Tibial nerve (tissue), 4 donors: ENCODE measurements at regions not wholly inside any gene's neighbourhood (a gene's known extent, or its start where the extent isn't known, plus 50 kb on each side); places are given as distances from the start of the nearest gene placed in this dataset.

Source experiments
- DNase-seq, 2 donors: peaks; one replicate each; pipeline ENCODE4 v3.0.0-alpha.2; 2019; ENCODE audit warnings: low spot score in 2 of 2
- H3K27ac ChIP-seq, 4 donors: fragments of 200-600 bp; sonication (generic) in 3 of 4; one replicate each; pipeline ENCODE4 v1.5.1; 2017 to 2019; ENCODE audit warnings: mild to moderate bottlenecking in 1 of 4
- H3K27me3 ChIP-seq, 2 donors: fragments of 200-600 bp; sonication (generic) in 1 of 2; one replicate each; pipeline versions ENCODE4 v1.5.1 to v1.6.0; 2017 to 2019
- H3K36me3 ChIP-seq, 3 donors: fragments of 200-600 bp; sonication (generic); one replicate each; pipeline ENCODE4 v1.5.1; 2018 to 2019
- H3K4me1 ChIP-seq, 4 donors: fragments of 200-600 bp; sonication (generic) in 3 of 4; one replicate each; pipeline ENCODE4 v1.5.1; 2017 to 2019
- H3K4me3 ChIP-seq, 4 donors: fragments of 200-600 bp; sonication (generic) in 3 of 4; one replicate each; pipeline ENCODE4 v1.5.1; 2017 to 2019; ENCODE audit warnings: mild to moderate bottlenecking in 1 of 4, moderate library complexity in 1 of 4
- H3K9me3 ChIP-seq, 4 donors: fragments of 200-600 bp; sonication (generic) in 3 of 4; one replicate each; pipeline ENCODE4 v1.5.1; 2017 to 2019
- CTCF ChIP-seq, 5 experiments: fragments of 200-600 bp in 3 of 5; fragments of 450-650 bp in 2 of 5; sonication (generic) in 3 of 5; IDR thresholded peaks; one replicate each; pipeline ENCODE4 v1.5.1; 2016 to 2019; ENCODE audit warnings: antibody characterized with exemption in 5 of 5, mild to moderate bottlenecking in 3 of 5, moderate library complexity in 2 of 5
- EP300 ChIP-seq, 2 donors: sonication (generic); formaldehyde crosslinking; IDR thresholded peaks; one replicate each; pipeline ENCODE4 v1.6.1; 2017; ENCODE audit warnings: antibody characterized with exemption in 2 of 2, mild to moderate bottlenecking in 1 of 2
- POLR2A ChIP-seq, 2 donors: fragments of 450-650 bp; IDR thresholded peaks; one replicate each; pipeline ENCODE4 v1.6.1; 2017; ENCODE audit warnings: antibody characterized with exemption in 2 of 2, mild to moderate bottlenecking in 2 of 2, moderate library complexity in 2 of 2
- WGBS, 2 donors: methylation state at CpG; one replicate each; pipeline ENCODE4 v1.1.5; 2018; 5-methylcytosine and 5-hydroxymethylcytosine counted together

GRCh38 chr6:95208621-95209020 is 368.7 kb upstream of the MANEA start:
- H3K9me3 ChIP-seq = no peaks in the 10 kb centered on the region
- no peaks in the 10 kb centered on the region for H3K36me3 ChIP-seq
- no peak overlapping the region for H3K4me3 ChIP-seq
- 54 to 61% methylated on average over 2 of the region's 2 CpGs for WGBS, 2 donors
- TF ChIP-seq CTCF (IDR thresholded peaks at IDR 0.05) (no peak), EP300 (IDR thresholded peaks at IDR 0.05) (no peak), POLR2A (IDR thresholded peaks at IDR 0.05) (no peak)
- no peaks in the 10 kb centered on the region for H3K4me1 ChIP-seq
- DNase-seq = no peak
- no peak overlapping the region for H3K27ac ChIP-seq
- no peaks in the 10 kb centered on the region for H3K27me3 ChIP-seq

GRCh38 chr6:95209074-95209473 is 368.3 kb upstream of the MANEA start:
- no peaks in the 10 kb centered on the region for H3K27me3 ChIP-seq
- H3K4me3 ChIP-seq = no peak overlapping the region
- 80 to 85% methylated on average over 3 of the region's 3 CpGs for WGBS, 2 donors
- H3K9me3 ChIP-seq = no peaks in the 10 kb centered on the region
- no peak for TF ChIP-seq POLR2A (IDR thresholded peaks at IDR 0.05)
- no peak for TF ChIP-seq EP300 (IDR thresholded peaks at IDR 0.05)
- TF ChIP-seq CTCF (IDR thresholded peaks at IDR 0.05) = no peak
- DNase-seq = no peak
- no peak overlapping the region for H3K27ac ChIP-seq
- H3K36me3 ChIP-seq = no peaks in the 10 kb centered on the region
- no peaks in the 10 kb centered on the region for H3K4me1 ChIP-seq

- H3K27ac ChIP-seq = no peak overlapping the region
- TF ChIP-seq POLR2A (IDR thresholded peaks at IDR 0.05) = no peak
- H3K4me3 ChIP-seq = no peak overlapping the region
- no peaks in the 10 kb centered on the region for H3K4me1 ChIP-seq
- no peak for DNase-seq
- H3K9me3 ChIP-seq = no peaks in the 10 kb centered on the region
- H3K36me3 ChIP-seq = no peaks in the 10 kb centered on the region
- H3K27me3 ChIP-seq = no peaks in the 10 kb centered on the region
- WGBS, 2 donors = 34 to 48% methylated on average over 1 of the region's 1 CpG
Measured at GRCh38 chr6:95216555-95216954, 360.8 kb upstream of the MANEA start.

- TF ChIP-seq EP300 (IDR thresholded peaks at IDR 0.05) = no peak
- no peak for TF ChIP-seq CTCF (IDR thresholded peaks at IDR 0.05)
- no peak for TF ChIP-seq POLR2A (IDR thresholded peaks at IDR 0.05)
- H3K36me3 ChIP-seq = no peaks in the 10 kb centered on the region
- no peak for DNase-seq
- WGBS, 2 donors = 26 to 34% methylated on average over 5 of the region's 5 CpGs
- H3K4me1 ChIP-seq = no peaks in the 10 kb centered on the region
- H3K9me3 ChIP-seq = no peaks in the 10 kb centered on the region
- no peak overlapping the region for H3K4me3 ChIP-seq
- no peaks in the 10 kb centered on the region for H3K27me3 ChIP-seq
- no peak overlapping the region for H3K27ac ChIP-seq
Measured at GRCh38 chr6:95227351-95227750, 350.0 kb upstream of the MANEA start.

DNA sequence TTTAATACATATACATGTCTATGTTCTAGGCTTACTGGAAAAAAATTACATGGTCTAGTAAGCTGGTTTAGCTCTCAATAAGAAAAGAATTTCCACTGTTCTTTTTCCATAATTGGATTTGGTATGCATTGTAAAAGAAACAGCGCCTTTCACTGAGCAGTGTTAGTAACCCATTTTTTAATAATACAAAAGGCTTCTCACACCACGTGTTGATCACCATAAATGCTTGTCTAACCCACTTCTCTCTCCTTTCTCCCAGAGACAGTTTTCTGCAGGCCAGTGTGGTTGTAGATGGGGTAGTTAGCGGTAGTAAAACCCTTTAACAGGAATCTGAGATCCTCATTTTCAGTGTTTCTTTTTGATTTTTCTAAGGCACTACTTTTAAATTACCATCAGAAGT is 348.7 kb upstream of the MANEA start:
- Histone ChIP-seq H3K27me3 (no peaks in the 10 kb centered on the region), H3K4me1 (no peaks in the 10 kb centered on the region), H3K27ac (no peak overlapping the region), H3K4me3 (no peak overlapping the region), H3K36me3 (no peaks in the 10 kb centered on the region), H3K9me3 (no peaks in the 10 kb centered on the region)
- WGBS, 2 donors = 38 to 41% methylated on average over 3 of the region's 3 CpGs
- TF ChIP-seq EP300 (IDR thresholded peaks at IDR 0.05) (no peak), CTCF (IDR thresholded peaks at IDR 0.05) (no peak)
- no peak for DNase-seq

DNA sequence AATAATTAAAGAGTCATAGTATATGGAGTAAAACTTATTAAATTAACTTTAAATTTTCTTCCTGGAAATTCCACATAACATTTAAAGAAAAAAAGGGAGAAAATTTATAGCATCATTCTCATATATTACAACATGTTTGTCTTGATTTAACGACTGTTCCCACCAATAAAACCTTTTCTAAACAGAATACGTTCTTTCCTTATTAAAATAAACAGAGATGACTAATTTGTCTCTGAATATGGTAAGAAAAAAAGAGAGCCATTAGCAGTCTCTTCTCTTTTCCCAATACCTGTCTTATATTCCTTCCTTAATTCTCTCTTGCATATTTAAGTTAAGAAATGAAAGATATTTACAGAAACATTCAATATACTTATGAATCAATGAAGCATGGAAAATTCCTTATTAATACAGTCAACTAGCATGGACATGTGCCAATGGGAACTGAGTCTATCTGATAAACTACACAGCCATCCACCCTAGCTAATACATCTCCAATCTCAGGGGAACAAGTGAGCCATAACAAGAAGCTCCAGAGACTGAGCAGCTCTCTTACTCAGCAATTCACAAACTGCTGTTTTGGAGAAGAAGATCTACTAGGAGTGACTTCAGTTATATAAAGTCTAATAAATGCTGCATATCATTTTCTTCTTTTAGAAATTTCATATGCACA is 347.1 kb upstream of the MANEA start:
- DNase-seq = no peak
- H3K27ac ChIP-seq = no peak overlapping the region
- H3K4me1 ChIP-seq = no peaks in the 10 kb centered on the region
- 62 to 72% methylated on average over 2 of the region's 2 CpGs for WGBS, 2 donors
- H3K27me3 ChIP-seq = no peaks in the 10 kb centered on the region
- H3K36me3 ChIP-seq = no peaks in the 10 kb centered on the region
- H3K9me3 ChIP-seq = no peaks in the 10 kb centered on the region
- TF ChIP-seq EP300 (IDR thresholded peaks at IDR 0.05) (no peak), CTCF (IDR thresholded peaks at IDR 0.05) (no peak), POLR2A (IDR thresholded peaks at IDR 0.05) (no peak)
- no peak overlapping the region for H3K4me3 ChIP-seq
